Anterior cingulate cortex (tissue), 58 donors: ENCODE measurements at regions not wholly inside any gene's neighbourhood (a gene's known extent, or its start where the extent isn't known, plus 50 kb on each side); places are given as distances from the start of the nearest gene placed in this dataset.

ENCODE experiments used
- DNase-seq, 58 donors: peaks; one replicate each; lab custom pipeline; 2025; lab: John Stamatoyannopoulos, UW

DNA sequence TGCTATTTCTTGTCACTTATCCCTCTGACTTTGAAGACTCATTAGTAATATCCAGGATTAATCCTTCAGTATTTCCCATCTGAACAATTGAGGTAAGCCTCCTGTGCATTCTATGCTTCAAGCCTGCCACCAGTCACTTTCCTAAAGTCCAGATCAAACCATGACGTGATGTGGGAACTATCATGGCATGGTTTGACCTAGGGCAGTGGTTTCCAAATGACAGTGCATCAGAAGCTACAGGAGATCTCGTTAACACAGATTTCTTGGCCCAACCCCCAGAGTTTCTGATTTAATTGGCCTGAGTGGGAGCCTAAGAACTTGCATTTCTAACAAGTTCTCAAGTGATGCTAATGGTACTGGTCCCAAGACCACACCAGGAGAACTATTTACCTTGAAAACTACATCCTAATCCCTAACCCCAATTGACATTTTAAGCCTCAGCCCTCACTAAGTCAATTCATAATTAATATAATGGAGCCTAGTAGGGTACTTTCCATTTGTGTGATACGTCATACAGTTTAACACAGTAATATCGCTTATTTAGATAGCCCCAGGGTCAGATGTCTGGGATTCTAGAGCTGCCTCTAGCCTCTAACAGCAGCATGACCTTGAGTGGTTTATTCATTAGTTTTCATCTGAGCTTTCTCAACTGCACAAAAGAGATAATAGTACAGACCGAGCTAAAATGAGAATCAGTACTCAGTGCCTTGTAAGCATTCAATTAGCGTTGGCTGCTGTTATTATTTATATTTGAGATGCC lies 907.6 kb downstream of the TFAP2A start:
- DNase-seq, result no peak

DNA sequence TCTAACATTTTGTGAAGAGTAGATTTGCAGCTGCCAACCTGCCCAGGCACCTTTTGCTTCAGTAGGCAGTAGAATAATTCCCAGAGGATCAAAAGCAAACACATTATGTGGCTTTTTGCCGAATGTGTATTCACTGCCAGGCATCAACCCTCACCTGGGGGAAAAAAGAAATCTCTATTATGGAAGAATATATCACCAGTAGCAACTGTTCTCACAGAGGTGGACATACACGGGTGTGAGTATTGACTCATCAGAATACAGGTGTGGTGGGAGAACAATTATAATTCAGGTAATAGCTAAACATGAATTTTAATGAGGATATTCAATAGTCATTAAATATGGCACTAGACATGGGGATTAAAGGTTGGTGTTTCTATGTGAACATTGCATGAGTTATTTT lies 910.7 kb downstream of the TFAP2A start:
- DNase-seq, result no peak

DNA sequence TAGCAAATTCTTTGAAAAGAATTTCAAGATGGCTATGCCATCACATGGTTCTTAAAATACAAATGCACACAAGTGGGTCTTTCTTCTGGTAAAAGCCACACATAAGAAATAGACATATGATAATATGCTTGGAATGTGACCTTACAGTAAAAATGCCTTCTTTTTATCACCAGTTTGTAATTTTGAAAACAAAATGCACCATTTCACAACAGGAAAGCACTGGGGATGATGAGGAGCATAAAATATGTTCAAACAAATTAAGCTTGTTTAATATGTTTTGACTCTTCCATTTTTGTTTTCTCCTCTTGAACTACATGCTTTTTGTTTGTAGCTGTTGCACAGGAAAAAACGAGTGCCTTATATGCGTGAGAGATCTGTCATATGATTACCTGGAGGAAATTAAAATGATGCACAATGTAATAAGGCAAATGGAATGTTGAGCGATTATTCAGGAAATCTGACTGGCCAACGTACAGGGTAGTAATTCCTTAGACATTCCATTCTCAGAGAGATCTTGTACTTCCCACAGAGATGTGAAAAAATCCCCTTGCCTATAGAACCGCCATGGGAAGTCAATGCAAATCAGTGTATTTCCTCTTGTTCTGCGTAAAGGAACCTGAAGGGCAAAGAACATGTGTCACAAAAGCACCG lies 911.6 kb downstream of the TFAP2A start:
- no peak for DNase-seq

DNA sequence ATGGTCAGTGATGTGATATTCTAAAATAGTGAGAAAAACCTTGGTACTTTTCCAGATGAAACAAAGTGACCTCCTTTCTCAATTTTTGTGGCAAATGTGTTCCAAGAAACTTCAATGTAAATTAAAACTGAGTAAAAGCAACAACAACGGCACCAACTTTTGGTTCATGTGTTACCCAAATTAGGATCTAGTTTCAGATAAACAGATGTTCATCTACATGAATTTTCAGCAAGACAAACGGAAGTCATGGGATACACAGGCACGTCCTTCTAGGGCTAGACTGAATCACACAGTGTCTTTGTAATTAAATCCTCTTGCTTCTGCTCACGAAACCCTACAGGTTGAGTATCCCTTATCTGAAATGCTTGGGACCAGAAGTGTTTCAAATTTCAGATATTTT lies 915.2 kb downstream of the TFAP2A start:
- DNase-seq, result no peak

DNA sequence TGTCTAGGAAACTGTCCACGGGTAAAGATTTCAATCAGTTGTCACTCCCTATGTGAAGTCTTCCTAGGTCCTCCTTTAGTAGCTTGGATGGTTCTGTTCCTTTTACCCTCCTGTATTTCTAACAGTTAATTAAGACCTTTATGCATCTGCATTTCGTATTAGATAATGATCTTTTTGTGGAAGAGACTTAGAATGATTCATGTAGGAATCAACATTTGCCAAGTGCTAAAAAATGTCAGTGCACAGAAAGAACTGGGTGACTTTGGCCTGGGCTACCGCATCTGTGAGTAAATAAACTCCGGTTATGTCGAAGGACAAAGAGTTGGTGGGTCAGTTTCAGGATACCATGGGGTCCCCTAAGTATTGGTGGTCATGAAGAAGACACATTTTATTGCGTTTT lies 918.0 kb downstream of the TFAP2A start:
- DNase-seq, result no peak

DNA sequence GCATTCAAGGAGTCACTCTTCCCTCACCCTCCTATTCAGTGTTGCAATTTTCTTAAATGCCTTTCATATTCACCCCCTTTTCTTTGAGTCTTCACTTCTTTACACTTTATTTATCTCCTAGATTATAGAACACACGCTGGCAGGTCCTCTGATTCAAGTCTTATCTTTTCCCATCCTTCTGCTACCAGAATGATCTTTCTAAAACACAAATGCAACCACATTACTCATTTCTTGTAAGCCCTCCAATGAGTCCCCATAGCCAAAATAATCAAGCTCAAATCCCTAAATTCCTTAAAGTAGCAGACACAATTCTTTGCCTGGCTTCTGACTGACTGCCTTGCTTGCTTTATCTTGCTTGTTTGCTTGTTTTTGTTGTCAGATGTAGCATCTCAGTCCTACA lies 920.0 kb downstream of the TFAP2A start:
- no peak for DNase-seq

DNA sequence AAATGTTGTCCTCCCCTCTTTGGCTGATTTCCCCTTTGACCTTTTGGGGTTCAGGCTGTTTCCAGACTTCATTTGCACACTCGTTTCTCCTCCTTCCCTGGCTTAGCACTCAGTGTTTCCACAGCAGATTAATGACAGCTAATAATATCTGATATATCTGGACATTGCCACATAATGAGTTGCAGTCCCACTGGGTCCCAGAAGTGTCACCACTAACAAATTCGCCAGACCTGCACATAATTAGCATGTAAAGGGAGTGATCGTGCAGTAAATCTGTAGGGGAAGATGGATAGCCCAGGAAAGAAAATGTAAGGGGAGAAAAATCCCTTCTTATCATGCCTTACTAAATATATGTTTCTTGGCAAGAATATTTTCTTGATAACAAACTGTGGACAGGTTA lies 922.1 kb downstream of the TFAP2A start:
- no peak for DNase-seq

DNA sequence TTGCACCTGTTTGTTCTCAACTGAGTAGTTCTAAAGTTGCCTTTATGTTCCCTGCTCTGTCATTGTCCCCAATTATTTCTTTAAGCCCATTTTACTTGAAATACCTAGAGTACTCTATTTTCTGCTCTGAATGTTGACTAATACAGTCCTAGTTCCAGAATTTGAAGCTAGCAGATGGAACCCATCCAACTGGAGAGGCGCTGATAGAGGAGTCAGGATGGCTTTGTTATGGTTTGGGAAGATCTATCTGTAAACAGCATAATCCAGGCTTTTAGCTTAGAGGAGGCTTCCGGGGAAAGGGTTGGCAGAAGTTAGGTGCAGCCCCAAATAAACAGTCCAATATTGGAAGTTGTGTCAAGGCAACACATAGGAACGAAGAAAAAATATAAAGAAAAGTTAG lies 927.7 kb downstream of the TFAP2A start:
- no peak for DNase-seq

DNA sequence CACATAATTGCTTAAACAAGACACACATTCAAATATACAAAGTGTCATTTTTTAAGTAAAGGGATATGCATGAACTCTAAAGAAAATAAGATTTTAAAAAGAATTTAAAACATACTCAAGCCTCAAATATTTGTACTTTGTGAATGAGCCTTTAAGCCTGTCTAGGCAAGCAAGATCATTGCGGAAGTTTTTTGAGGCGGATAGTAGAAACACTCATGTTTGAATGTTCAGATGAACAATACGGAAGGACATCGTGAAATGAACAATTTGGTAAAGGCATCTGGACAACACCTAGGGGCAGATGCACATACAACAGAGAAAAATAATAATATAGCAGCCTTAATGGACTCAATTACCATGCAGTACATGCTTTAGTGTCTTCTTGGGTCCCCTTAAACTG lies 928.9 kb downstream of the TFAP2A start:
- no peak for DNase-seq

DNA sequence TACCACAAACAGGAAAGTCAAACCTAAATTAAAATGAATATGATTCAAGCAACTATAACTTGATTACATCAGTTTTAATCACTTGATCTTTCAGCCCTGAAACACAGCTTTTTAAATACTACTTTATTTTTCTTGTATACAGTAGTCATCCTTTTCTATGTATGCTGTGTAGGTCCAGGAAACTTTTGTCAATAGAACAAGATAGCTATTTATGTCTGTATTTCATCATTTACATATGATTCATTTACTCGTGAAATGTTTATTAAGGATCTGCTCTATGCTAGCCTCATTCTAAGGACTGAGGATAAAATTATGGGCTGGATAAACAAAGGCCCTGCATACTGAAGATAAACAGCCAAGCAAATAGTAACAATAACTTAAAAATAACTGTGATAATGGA lies 930.2 kb downstream of the TFAP2A start:
- DNase-seq, result no peak

DNA sequence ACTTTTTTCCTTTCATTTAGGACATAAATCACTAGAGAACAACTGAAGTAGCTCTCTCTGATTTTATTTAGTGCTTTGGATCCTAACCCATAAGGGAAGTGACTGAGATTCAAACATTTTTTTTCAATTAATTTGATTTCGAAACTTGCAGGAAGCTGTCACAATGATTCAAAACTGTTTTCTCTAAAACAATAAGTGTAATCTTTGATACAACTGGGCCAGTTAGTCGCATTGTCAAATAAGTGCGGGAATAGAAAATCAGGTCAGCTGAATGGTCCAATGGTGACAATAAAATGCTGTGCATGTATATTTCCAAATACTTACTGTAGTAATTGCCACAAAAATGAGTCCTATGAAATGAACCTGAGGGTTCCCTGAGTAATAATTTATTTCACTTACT lies 930.8 kb downstream of the TFAP2A start:
- no peak for DNase-seq

DNA sequence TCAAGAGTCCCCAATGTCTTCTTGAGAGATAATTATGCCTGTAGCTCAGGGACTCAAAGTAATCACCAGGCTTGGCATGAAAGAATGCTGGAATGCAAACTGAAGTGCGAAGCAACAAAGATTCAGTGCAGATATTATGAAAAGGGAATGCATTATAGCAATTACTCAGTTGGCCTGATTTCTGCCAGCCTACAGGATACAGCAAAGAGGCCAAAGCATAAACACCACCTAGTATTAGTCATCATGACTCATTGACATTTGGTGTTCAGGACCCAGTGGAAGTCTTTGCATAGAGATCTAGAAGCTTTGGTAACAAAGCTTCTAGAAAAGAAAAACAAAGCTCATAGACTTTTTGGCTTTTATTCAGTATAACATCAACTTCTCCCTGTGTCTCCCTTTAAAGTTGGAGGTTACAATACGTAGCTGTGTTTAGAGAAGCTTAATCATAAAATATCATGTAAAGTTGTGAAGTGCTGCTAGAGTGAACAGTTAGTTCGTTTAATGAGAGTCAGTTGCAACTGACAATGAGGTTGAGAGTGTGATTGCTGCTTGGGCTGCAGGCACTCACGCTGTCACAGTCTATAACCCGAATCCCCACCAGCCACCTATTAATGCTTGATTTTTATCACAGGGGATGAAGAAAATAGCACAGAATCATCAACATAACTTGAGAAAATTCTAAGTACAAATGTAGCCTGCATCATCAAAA lies 932.7 kb downstream of the TFAP2A start:
- DNase-seq, result peak in 4 of 58 donors; percentile 1 to 14 (median 3)

DNA sequence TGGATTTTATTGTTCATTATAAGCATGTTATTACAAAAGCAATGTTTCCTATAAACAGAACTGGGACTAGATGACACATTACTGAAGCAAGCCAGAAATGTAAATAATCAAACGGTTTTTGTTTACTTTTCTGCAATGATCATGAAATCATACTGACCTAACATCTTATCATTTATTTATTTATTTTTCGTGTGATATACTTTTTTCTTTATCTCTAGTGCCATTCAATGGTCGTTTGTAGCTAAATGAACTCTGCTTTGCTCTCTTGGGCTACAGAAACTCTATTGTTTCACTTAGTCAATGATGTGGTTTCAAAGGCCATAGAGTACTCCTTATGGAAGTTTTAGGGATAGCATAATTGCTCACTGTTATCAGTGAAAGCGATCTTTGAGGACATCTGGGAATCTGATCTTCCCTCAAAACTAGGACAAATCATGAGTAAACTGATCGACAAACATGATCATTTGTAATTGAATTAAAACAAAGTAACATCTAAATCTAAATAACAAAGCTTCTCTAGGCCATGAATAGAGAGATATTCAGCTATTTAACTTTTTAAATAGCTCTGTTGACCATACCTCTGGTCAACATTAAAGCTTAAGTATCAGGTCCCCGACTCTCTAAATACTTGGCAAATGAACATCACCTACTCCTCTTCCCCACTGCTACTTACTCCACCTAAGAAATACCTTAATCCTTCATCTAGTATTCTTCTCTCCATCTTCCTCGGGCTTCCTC lies 933.4 kb downstream of the TFAP2A start:
- DNase-seq, result no peak

DNA sequence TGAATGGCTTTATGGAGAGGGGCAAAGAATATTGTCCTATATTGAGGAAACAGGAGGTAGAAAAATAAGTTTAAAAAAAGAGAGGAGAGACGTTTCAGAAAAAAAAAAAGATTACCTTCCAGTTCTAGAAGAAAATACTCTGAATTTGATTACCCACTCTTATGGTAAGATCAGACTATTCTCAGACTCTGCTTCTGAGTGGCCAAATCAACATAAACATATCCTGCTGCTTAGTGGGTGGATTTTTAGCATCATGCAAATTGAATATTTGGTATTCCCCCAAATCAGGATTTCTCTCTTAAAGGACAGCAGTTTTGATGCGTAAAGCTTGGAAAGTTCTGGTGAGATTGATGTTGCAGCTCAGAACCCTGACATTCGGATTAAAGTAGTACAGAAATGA lies 946.6 kb downstream of the TFAP2A start:
- DNase-seq, result no peak

DNA sequence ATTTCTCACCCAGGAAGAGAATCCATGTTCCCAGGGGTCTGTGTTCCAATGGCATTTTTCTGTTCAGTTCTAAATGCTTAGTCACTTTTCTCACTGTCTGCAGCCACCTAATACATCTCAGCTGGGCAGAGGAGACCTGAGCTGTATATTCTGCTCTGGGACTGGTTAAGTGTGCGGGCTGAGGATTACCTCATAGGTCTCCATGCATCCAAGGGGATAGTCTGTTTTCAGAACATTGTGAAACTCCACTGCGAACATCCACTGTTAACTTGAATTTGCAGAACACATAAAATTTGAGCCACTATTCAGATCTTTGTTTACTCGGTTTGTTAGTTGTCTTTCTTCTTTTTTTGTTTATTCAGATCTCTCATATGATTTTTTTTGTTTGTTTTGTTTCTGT lies 947.1 kb downstream of the TFAP2A start:
- no peak for DNase-seq

DNA sequence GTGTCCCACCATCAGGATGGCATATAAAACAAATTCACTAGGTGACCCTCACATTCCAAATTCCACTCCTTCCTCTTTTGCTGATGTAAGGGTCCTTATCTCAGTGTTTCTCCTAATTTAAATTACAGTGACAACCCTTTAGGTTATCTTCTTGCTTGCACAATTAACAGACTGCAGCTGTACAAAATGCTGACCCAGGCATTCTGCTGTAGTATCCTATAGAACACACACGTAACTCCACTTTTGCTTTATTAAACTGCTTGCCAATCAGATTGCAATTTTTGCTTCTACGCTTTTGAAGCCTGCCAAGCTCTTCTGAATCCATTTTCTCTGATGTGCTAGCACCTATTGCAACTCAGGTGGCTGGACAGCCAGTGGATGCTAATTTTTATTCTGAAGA lies 950.3 kb downstream of the TFAP2A start:
- DNase-seq, result no peak

DNA sequence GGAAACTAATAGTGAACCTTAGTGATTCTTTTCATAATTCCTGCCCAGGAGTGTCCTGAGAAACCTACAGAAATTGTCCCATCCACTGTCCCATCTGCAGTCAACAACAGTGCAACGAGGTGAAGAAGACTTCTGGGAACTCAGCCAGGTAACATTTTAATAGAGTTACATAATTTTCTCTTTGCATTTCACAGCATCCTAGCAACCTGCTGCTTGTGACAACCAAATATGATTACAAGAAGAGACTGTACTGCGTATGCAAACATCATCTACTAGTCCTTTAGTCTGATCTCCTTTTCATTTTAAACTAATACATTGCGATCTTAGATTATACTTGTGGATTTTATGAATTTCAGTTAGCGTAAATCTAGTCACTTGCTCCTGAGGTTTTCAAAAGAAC lies 951.6 kb downstream of the TFAP2A start:
- DNase-seq, result no peak

DNA sequence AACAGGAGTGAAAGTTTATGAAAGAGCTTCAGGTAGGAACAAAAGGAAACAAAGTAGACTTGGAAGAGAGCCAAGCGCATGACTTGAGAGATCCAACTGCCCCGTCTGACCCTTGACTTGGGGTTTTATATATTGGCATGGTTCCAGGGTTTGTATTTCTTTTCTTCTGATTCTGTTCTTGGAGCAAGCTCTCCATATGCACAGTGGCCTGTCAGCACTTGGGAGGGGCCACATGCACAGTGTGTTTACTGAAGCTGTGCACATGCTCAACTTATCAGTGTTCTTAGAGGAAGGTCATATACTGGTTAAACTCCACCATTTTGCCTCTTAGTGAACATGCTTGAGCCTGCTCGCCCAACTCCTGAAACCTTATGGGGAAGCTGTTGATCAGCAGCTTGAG lies 953.7 kb downstream of the TFAP2A start:
- DNase-seq, result no peak

DNA sequence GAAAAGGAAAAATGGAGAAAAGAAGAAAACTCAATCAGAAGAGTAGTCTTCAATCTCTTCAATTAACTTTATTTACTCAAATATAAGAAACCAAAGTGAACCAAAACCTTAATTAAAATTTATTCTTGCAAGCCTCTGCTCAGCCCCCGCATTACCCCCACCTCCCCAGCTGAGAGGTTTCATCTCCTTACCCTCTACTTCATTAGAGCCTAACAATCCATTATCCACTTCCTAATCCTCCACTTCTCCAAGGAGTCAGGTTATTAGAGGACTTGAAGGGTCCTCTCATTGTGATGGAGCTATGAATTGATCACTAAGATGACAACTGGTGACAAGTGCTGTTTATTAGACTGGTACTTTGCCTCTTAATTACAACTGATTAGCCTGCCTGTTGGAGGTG lies 956.5 kb downstream of the TFAP2A start:
- DNase-seq, result no peak

DNA sequence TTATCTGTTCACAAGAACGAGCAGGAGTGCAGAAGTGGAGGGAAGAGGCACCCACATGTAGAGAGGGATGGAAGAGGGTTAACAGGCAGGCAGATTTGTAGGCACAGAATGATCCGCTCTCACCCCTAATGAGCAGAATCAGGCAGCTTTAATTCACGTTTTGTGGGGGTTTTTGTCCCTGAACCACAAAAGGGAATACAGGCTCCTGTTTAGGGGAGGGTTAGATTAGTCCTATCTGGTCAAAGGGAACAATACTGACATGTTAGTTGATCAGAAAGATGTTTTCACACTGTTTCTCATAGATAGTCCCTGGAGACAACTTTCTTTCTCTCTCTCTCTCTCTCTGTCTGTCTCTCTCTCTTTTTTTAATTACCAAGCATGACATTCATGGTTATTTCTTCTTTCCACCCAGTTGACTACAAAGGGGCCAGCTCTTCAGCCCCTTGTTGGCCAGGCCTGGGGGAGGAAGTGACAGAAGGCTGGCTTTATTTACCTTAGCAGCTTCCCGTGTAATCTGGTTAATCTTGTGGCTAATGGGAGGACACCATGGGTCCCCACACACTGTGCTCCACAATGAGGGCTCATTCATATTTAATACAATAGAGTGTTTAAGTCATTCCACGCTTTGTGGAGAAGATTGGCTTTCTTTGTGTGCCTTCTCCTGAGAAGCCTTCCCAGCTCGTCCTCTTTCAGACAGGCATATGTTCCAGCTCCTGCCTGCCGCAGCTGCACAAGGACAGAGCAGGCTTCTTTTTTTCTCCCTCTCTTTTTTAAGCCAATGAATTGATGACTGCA lies 958.8 kb downstream of the TFAP2A start:
- DNase-seq, result no peak
